ENCODE measurements at regions not wholly inside any gene's neighbourhood (a gene's known extent, or its start where the extent isn't known, plus 50 kb on each side); places are given as distances from the start of the nearest gene placed in this dataset.
"Not testable (repeated sequence)": the region's sequence is repeated elsewhere in the genome, so short reads cannot be mapped to it uniquely, and the experiment has no call there.

DNA sequence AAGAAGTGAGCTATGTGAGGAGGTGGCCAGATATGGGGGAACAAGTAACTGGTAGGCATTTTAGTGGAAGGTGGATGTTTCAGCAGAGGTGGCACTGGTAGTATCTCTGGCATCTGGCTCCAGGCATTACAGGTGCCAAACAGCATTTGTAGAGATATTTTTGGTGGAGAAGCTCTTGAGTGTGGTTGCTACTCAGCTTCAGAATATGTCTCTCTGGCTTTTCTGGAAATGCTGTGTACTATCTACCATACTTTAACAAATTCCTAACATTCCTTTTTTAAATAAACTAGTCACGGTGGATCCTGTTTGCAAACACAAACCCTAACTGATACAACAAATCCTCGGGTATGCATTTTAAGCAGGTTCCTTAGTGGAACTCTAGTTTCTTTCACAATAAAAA, 128.0 kb downstream of the BARX2 start:
- DNase-seq, result no peak

DNA sequence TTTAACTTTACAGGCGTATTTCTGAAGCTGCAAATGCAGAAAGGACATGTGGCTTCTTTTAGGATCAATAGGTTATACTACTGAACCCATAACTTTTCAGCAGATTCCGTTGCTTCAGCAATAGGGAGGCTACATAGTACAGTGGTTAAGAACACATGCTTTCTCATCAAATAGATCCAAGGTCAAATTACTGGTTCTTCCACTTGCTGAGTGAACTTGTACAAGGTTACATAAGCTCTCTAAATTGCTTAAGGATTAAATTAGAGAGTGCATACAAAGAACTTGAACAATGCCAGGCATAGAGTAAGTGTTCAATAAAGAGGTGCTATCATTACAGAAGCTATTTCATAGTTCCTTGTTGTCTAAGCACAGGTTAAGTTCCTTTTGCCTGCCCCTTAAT, 129.6 kb downstream of the BARX2 start:
- DNase-seq, result no peak

DNA sequence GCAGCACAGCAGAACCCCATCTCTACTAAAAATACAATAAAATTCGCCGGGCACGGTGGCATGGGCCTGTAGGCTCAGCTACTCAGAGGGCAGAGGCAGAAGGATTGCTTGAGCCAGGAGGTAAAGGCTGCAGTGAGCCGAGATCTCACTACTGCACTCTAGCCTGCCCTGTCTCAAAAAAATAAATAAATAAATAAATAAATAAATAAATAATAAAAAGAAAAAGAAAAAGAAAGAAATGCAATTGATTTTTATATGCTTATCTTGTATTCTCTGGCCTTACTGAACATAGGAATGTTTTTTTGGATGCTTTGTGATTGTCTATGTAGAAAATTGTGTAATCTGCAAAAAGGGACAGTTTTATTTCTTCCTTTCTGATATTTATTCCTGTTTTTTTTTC, 132.5 kb downstream of the BARX2 start:
- no peak for DNase-seq

DNA sequence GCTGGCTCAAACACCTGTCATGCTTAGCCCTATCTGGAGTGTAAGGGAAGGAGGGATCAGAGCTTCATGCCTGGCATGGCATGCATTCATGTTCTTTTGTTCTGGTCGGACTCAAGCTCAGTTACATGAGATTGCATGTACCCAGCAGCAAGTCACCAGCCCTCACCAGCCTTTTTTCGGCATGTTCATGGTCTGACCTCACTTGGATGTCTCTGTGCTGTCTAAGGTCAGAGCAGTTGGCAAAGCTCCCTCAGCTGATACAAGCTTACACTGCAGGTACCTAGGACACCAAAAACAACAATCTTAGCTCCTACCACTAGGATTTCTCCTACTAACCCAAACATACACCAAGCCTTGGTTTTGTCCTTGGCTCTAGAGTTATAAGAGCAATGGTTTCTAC, 152.6 kb downstream of the BARX2 start:
- no peak for DNase-seq

DNA sequence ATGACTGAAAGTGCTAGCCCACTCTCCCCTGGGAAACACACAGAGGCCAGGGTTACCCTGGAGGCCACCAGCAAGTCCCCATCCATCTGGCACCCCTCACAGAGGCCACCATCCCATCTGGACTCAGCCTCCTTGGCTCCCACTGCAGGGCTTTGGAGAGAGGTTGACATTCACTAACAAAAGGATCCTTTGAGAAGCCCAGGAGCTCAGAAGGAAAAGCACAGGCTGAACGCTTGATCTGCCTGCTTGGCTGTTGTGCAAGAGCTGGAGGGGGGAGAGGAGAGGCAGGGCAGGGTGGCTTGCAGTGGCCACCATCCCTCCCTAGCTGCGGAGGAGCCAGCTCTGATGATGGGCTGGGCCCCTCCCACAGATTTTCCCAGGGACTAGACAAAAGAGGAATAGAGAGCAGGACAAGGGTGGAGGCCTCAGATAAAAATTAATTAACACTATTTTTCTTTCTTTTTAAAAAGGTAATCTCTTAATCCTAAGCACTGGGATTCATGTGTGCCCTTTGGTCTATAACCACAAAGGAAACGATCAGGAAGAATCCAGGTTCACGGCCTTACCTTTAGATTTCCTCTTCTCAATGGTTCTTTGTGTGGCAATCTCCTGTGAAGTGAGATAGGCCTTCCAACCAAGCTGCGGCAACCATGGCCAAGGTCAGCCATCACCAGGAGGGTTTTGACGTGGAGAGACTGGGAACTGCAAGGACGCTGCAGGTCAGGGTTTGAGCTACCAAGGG, 154.7 kb downstream of the BARX2 start:
- DNase-seq, result no peak

DNA sequence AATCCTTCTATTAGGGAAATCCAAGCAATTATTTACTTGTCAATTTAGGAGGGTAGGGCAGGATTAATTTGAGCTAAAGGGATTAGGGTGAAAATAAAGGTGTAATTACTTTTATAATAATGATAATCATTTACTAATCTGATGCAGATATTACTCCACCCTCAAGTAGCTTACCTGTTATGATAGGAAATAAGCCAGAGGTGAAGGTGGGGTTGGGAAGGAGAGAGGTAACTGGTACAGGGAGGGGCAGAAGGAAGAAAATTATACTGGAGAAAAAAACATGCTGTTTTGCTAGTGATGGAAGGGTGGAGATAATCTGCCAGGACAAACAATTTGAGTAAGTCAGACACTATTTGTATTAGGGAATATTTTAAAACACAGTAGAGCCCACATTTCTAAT, 157.7 kb downstream of the BARX2 start:
- DNase-seq, result no peak

DNA sequence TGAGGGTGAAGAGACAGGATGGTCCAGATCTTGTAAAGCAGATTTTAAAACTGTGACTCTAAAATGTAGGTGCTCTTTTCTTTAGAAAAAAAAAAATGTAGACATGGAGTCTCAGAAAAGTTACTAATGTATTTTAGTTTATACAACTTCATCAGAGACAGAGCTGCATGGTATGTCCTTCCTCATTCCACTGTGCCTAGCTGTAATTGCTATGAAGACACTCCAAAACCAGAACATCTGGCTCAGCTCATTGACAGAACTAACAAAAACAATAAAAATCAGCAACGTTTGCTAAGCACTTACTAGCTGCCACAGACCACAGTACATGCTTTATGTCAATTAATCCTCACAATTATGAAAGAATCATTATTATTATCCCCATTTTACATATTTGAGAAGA, 160.7 kb downstream of the BARX2 start:
- DNase-seq, result no peak

DNA sequence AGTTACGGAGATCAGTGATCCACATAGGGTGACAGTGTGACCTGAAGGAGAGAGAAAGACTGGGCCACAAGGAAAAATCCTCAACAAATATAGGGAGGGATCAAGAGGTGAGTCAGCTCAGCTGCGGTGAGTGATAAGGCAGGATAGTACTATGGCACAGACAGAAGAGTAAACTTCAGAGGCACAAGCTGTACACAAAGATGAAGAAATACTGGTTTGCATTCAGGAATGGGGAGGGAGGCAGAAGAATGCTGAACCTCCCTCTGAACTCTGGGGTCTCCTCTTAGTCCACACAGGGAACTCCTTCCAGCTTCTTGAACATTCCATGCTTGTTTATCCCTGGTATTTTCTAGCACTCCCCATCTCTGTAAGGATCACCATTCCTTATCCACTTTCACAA, 162.7 kb downstream of the BARX2 start:
- DNase-seq, result no peak

DNA sequence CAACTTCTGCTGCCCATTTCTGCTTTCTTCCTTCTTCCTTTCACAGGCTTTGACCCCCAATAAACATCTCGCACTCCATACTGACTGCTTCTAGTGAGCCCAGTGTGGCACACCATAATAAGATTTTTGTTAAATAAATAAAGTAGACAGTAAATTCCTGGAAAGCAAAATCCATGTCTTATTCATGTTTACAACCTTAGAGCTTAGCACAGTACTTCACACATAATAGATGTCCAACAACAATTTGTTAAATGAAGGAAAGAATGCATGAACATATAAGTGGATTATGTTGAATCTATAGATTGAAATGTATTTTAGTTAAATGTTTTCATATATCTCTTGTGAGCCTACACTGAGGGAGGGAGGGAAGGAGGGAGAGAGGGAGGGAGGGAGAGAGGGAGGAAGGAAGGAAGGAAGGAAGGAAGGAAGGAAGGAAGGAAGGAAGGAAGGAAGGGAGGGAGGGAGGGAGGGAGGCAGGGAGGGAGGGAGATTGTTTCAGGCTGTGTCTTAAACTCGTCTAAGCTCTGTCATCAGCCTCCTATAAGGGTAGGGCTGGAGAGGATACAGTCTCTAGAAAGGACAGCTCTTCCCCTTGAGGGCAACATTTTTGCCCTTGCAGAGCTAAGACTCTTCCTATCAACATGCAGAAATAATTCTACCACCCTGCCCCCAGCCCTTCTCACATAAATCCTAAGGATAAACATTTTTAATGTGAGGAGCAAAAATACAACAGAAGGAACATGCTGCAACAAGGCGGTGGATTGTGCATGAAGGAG, 168.1 kb downstream of the BARX2 start:
- DNase-seq, result no peak

DNA sequence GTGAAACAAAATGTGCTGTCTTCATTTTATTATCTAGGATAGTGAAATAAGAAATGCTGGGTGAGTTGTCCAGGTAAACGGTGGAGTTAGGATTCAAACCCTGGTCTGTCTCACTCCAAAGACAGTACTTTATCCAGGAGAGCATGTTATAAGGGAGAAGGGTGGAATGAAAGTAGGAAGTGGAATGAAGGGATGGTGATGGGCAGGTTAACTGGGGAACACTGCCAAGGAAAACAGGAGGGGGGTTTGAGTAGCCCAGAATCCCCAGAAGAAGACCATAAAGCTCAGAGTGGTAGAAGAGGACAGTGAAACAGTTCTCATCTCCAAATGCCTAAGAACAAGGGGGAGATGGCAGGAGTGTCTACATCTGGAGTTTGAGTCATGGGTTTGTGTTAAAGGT, 169.0 kb downstream of the BARX2 start:
- no peak for DNase-seq

DNA sequence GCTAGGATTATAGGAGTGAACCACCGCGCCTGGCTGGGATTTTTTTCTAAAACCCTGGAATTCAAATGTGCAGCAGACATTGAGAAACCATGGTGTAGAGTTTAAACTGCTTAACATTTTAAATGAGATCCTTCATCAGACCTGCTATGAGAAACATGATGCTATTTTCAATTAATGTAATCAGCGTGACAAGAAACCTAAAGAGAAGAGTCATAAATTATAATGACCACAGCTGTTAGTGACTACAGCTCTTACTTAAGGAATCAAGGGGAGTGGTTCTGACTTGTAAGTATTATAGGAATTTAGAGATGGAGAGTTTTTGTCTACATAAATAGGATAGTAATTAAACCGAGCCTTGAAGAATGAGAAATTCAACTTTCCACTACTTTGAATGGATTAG, 170.6 kb downstream of the BARX2 start:
- no peak for DNase-seq

DNA sequence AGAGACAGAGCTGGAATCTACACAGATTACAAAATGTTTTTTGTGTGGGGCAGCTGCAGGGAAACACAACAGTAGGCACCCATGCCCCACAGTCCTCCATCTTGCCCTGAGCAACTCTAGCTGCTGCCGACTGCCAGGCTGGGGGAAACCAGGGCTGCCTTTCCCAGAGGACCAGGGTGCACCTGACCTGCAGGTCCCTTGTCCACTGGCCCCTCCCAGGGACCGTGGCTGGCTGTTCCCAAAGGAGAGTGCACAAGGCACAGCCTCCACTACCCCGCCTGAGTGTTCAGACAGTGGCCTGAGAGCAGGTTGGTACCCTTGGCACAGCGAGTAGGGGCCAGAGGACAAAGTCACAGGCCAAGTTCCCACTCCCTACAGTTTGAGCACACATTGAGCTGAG, 181.8 kb downstream of the BARX2 start:
- DNase-seq, result no peak

DNA sequence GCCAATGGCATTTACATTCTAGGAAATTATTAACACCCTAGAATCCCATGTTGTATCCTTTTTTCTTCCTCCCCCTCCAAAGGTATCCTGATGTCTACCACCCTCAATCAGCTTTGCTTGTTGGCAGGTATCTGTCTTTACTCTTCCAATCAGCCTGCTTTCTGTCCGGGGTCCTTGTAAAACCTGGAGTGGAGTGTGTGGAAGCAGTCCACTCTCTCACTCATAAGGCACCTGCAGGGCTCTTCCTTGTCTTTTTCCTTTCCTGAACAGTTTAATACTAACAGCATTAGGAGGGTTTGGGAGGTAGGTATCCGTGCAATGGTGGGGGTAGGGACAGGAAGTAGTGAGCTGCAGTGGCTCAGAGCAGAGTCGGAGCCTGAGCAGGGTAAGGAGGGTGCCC, 193.4 kb downstream of the BARX2 start:
- no peak for DNase-seq

DNA sequence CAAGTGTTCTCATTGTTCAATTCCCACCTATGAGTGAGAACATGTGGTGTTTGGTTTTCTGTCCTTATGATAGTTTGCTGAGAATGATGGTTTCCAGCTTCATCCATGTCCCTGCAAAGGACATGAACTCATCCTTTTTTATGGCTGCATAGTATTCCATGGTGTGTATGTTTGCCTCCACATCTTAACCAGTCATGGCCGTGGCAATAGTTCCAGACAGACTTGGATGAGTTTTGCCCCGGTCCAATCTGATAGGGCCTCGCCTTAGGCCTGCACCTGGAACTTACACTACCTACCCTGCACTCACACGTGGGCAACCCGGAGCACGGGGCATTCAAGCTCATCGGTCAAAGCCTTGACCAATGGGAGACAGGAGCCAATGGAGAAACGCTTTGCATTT, 197.0 kb downstream of the BARX2 start:
- DNase-seq, result not testable (repeated sequence)

DNA sequence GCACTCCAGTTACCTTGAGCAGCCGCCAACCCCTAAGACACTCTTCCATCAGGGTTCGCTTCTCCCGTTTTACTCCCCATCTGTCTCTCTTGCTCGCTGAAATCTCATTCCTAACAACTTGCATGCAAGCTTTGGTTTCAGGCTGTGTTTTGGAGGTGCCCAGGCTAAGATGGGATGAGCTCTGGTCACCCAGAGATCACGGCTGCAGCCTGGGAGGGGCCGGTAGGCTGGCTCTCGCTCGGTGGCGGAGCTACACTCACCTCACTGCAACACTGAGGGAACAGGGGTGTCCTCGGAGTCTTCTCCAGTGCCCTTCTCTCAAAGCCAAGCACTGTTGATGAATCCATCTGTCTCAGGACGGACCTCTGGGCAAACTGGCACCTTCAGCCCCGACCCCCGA, 197.5 kb downstream of the BARX2 start:
- DNase-seq, result no peak

DNA sequence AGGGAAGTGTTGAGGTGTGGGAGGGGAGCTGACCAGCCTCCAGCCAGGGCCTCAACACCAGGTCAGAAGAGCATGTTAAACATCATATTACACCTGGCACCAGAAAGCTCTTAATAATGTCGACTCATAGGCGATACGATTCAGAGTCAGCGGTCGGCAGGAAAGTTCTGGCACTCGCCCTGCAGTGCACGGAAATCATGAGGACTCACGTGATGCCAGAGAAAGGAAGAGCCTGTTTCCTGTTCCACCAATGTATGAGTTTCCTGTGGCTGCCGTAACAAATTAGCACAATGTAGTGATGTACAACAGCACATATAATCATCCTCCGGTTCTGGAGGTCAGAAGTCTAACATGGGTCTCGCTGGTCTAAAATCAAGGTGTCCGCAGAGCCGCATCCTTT, 198.8 kb downstream of the BARX2 start:
- no peak for DNase-seq

DNA sequence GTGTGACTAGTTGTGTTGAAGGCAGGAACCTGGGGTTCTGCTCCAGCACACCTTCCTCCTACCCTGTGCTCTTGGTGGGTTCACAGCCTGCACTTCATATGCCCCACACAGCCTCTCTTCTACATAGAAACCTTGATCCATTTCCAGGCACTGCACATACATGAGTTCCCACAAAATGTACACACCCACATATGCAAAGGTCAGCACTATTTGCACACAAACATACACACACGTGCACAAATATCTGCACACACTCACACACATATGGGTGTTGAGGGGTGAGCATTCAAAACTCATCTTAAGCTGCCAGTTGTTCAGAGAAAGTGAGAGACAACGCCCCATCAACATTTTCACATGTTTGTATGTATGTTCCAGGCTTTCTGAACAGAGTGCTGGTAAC, 201.0 kb downstream of the BARX2 start:
- no peak for DNase-seq

DNA sequence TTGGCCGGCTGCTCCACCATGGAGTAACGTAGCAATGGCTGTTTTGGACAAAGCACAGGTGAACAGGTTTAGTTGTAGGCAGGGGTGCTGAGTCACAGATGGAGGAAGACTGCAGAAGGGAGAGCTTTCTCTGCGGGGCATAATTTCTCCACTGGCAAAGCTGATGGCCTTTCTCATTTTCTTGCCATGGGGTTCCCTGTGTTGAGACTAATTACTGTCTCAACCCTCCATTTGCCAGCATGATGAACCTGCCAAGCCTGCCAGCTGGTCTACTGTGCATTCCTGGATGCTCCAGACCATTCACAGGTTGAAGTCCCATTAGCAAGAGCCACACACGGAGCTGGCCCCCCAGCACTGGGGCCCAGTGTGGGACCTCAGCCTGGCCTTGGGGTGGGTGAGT, 202.4 kb downstream of the BARX2 start:
- no peak for DNase-seq

DNA sequence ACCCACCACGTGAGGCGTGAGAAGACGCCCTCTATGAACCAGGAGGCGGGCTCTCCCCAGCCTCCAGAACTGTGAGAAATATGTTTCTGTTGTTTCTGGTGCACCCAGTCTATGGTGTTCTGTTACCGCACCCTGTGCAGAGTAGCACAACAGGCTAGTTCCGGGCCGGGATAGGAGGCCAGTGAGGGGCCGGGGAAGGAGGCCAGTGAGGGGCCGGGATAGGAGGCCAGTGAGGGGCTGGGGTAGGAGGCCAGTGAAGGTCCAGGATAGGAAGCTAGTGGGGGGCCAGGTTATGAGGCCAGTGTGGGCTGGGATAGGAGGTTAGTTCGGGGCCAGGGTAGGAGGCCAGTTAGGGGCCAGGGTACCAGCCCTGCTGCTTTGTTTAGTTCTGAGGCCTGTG, 204.6 kb downstream of the BARX2 start:
- no peak for DNase-seq

DNA sequence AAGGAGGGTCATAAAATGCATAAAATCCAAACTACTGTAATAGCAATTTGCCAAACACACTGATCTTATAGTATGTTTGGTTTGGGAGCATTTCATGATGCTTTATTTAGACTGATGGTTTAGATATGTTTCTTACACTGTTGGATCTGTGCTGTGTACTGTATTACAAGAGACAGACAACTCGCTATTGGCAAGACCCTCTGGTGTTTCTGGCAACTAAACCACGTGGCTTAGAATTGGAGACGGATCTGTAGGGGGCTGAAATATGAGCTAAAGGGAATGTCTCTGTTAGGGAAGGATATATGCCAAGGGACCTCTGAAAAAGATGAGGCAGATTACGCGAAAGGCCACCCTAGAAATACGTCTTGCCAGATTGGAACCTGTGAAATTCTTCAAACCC, 208.7 kb downstream of the BARX2 start:
- DNase-seq, result no peak

DNA sequence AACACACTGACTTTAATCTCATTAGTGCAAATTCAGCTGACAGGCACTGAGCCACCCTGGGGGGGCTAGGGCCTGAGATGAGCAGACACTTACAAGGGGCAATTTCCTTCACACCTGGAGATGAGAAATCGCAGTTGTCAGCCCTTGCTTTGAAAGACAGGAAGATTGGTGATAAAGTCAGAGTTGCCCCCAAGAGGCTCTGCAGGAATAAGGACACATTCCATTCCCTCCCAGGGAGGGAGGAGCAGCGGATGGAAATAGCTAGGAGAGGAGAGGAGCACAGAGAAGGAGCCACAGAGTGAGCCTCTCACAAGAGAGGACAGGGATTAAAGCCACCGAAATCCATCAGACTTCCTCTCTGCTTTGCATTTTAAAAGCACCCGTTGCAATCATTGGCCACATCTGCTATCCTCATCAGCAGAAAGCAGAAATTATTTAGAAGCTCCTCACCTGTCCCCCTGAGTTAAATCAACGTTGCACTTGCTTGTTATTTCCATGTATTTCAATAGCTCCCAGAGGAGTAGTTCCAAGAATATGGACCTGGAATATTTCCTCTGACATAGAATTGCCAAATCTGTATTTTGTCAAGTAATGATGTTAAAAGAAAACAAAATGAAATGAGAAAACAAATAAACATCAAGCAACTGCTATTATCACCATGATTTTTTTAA, 213.7 kb downstream of the BARX2 start:
- DNase-seq, result no peak

DNA sequence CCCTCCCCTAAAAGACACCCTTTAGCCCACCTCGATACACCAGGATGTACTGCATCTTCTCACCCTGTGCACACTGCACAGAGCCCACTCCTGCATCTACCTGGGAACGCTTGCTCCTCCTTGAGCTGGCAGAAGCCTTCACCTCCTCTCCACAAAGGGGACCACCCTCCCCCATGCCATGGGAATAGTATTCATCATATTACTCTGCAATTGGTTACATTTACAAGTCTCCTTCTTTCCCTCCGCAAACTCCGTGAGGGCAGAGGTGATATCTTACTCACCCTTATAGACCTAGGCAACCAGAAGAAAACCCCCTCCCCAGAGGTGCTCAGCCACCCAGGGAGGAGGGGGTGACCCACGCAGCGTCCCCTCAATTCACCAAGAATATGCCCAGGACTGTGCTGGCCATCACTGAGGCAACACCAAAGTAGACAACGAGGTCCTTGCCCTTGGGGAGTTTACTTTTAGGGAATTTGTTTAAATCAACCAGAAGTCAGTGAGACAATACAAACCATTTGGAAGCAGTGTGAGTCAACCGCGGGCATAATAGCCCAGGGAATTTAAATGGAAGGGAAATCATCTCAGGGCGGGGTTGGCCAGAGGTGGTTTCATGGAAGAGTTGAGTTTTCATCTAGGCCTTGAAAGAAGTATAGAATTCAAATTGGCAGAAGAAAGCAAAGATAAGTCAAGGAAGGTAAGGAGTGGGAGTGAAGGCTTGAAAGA, 214.5 kb downstream of the BARX2 start:
- no peak for DNase-seq

DNA sequence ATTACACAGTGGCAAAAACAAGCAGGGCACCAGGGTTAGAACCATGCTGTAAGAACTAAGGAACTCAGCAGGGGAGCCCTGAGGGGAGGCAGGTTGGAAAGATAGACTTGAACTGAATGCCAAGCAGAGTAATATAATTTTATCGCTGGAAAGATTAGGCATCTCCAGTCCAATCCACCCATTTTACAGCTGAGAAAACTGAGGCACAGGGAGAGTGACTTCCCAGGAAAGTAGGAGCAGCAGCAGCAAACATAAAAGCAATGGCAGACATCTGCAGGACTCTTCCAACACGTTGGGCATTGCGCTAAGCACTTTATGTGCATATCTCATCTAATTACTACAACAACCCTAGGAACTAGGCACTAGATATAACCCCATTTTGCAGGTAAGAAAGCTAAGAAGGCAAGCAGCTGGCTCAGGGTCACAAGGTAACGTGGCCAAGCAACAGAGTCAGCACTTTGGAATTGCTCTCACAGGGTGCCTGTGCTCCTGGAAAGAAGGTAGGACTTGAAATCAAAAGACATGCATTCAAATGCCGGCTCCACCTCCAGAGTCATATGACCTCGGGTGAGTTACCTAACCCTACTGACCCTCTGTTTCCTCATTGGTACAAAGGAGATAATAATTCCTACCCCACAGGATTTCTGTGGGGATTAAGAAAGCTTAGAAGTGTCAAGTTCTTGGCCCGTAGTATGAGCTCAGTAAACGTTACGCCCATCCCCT, 215.3 kb downstream of the BARX2 start:
- DNase-seq, result no peak

Measured in effector CD4-positive, alpha-beta T cell (primary cell).